H1 (cell line): ENCODE measurements at regions not wholly inside any gene's neighbourhood (a gene's known extent, or its start where the extent isn't known, plus 50 kb on each side); places are given as distances from the start of the nearest gene placed in this dataset.

Experiments used
- CTCF ChIA-PET: fragments of 300-600 bp; sonication (Branson Sonifier 250); formaldehyde crosslinking; loops from one replicate; lab custom pipeline; 2021; ENCODE audit not compliant: partially characterized antibody; lab: Charles Lee
- POLR2A ChIA-PET: fragments of 300-600 bp; sonication (Branson Sonifier 250); formaldehyde crosslinking; loops from one replicate; lab custom pipeline; 2021; ENCODE audit warnings: inconsistent platforms; ENCODE audit not compliant: partially characterized antibody; lab: Charles Lee
- DNase-seq, 2 experiments: peaks; one replicate each; pipeline versions ENCODE4 v3.0.0 to v3.0.0-alpha.2; 2010 to 2022; ENCODE audit warnings: low spot score in 2 of 2, low read depth in 1 of 2, mixed read lengths in 1 of 2
- FAIRE-seq: peaks from 2 replicates; lab custom pipeline; 2011; peaks lifted over from hg19 to GRCh38; lab: Jason Lieb, UNC
- H2AFZ ChIP-seq: 2 replicates; pipeline ENCODE4 v1.8.1; 2012; ENCODE audit warnings: low read length, inconsistent platforms
- H2AK5ac ChIP-seq: 2 replicates; pipeline ENCODE4 v1.6.1; 2013; ENCODE audit warnings: low read depth, low read length
- H2BK120ac ChIP-seq: replicated peaks from 2 replicates; pipeline ENCODE3; 2013; ENCODE audit warnings: low read depth, low read length, inconsistent platforms
- H2BK12ac ChIP-seq: 2 replicates; pipeline ENCODE4 v1.6.1; 2013; ENCODE audit warnings: low read depth, low read length
- H2BK15ac ChIP-seq: 2 replicates; pipeline ENCODE4 v1.6.1; 2013; ENCODE audit warnings: low read length
- H2BK20ac ChIP-seq: 2 replicates; pipeline ENCODE4 v1.6.1; 2013; ENCODE audit warnings: low read length
- H2BK5ac ChIP-seq: 2 replicates; pipeline ENCODE4 v1.6.1; 2013; ENCODE audit warnings: low read depth, low read length
- H3K14ac ChIP-seq: 2 replicates; pipeline ENCODE4 v1.6.1; 2013; ENCODE audit warnings: inconsistent platforms; ENCODE audit not compliant: insufficient read length
- H3K18ac ChIP-seq: 2 replicates; pipeline ENCODE4 v1.6.1; 2013; ENCODE audit warnings: low read length; ENCODE audit errors: extremely low read depth
- H3K23ac ChIP-seq: 2 replicates; pipeline ENCODE4 v1.6.1; 2013; ENCODE audit warnings: inconsistent platforms; ENCODE audit not compliant: insufficient read length
- H3K23me2 ChIP-seq: 2 replicates; pipeline ENCODE4 v1.6.1; 2013; ENCODE audit warnings: low read depth, low read length
- H3K27ac ChIP-seq: 2 replicates; pipeline ENCODE4 v1.6.1; 2011; ENCODE audit warnings: low read depth, low read length, inconsistent platforms
- H3K27me3 ChIP-seq, 4 experiments: replicated peaks in 1 of 4; 1 replicate in 1 of 4; 2 replicates in 3 of 4; pipeline versions ENCODE4 v1.6.1 to v1.8.1; 2011 to 2013; ENCODE audit warnings: low read length in 3 of 4, mild to moderate bottlenecking in 3 of 4, inconsistent platforms in 2 of 4, mixed read lengths in 2 of 4, moderate library complexity in 1 of 4; ENCODE audit not compliant: control insufficient read depth in 3 of 4, insufficient read depth in 3 of 4; ENCODE audit errors: extremely low read depth in 1 of 4
- H3K36me3 ChIP-seq, 4 experiments: 2 replicates each; pipeline versions ENCODE4 v1.6.1 to v1.8.1; 2011 to 2013; ENCODE audit warnings: mild to moderate bottlenecking in 4 of 4, low read length in 3 of 4, moderate library complexity in 2 of 4, control low read depth in 1 of 4, inconsistent platforms in 1 of 4; ENCODE audit not compliant: insufficient read depth in 4 of 4, control insufficient read depth in 2 of 4
- H3K4ac ChIP-seq: replicated peaks from 2 replicates; pipeline ENCODE3; 2013; ENCODE audit warnings: low read length, low read depth, mixed read lengths, inconsistent platforms; ENCODE audit not compliant: insufficient read length
- H3K4me1 ChIP-seq, 4 experiments: replicated peaks in 1 of 4; 1 replicate in 1 of 4; 2 replicates in 3 of 4; pipeline versions ENCODE4 v1.6.1 to v1.8.1; 2011 to 2013; ENCODE audit warnings: low read length in 3 of 4, inconsistent platforms in 2 of 4, mixed read lengths in 1 of 4; ENCODE audit not compliant: insufficient read depth in 4 of 4, control insufficient read depth in 3 of 4
- H3K4me2 ChIP-seq, 2 experiments: 2 replicates each; pipeline versions ENCODE4 v1.6.1 to v1.8.1; 2011 to 2013; ENCODE audit warnings: low read depth in 2 of 2, low read length in 2 of 2, control low read depth in 1 of 2, inconsistent platforms in 1 of 2, mild to moderate bottlenecking in 1 of 2; ENCODE audit not compliant: insufficient read depth in 1 of 2
- H3K4me3 ChIP-seq, 4 experiments: fragments of 200-600, 300-600 bp in 1 of 4; sonication (generic), shearing (Covaris generic), sonication (Bioruptor Twin) in 1 of 4; 2 replicates each; pipeline versions ENCODE4 v1.5.1 to v1.8.1; 2011 to 2016; ENCODE audit warnings: low read length in 4 of 4, low read depth in 3 of 4, control low read depth in 2 of 4, inconsistent platforms in 2 of 4, mild to moderate bottlenecking in 2 of 4, mixed read lengths in 1 of 4, moderate library complexity in 1 of 4; ENCODE audit not compliant: insufficient read depth in 2 of 4; ENCODE audit errors: extremely low read depth in 1 of 4
- H3K56ac ChIP-seq: replicated peaks from 2 replicates; pipeline ENCODE3; 2013; ENCODE audit warnings: low read depth, mild to moderate bottlenecking, mixed read lengths, low read length, inconsistent platforms; ENCODE audit not compliant: insufficient read length
- H3K79me1 ChIP-seq: 2 replicates; pipeline ENCODE4 v1.6.1; 2013; ENCODE audit warnings: low read depth, low read length, control low read depth
- H3K79me2 ChIP-seq, 2 experiments: 2 replicates each; pipeline versions ENCODE4 v1.6.1 to v1.8.1; 2012 to 2013; ENCODE audit warnings: low read length in 2 of 2, mild to moderate bottlenecking in 2 of 2, inconsistent platforms in 1 of 2; ENCODE audit not compliant: insufficient read depth in 2 of 2, control insufficient read depth in 1 of 2
- H3K9ac ChIP-seq, 4 experiments: replicated peaks in 1 of 4; 1 replicate in 1 of 4; 2 replicates in 3 of 4; pipeline versions ENCODE4 v1.6.1 to v1.8.1; 2011 to 2013; ENCODE audit warnings: low read depth in 3 of 4, low read length in 3 of 4, control low read depth in 2 of 4, mild to moderate bottlenecking in 2 of 4, moderate library complexity in 2 of 4, inconsistent platforms in 1 of 4; ENCODE audit errors: extremely low read depth in 1 of 4
- H3K9me3 ChIP-seq, 2 experiments: 2 replicates each; pipeline versions ENCODE4 v1.6.1 to v1.8.1; 2012 to 2013; ENCODE audit warnings: mild to moderate bottlenecking in 2 of 2, moderate library complexity in 2 of 2, control low read depth in 1 of 2, inconsistent platforms in 1 of 2, low read depth in 1 of 2, low read length in 1 of 2, mixed read lengths in 1 of 2; ENCODE audit not compliant: insufficient read depth in 2 of 2
- H4K20me1 ChIP-seq, 2 experiments: replicated peaks in 1 of 2; 2 replicates each; pipeline versions ENCODE3 to v1.8.1; 2011 to 2013; ENCODE audit warnings: inconsistent platforms in 2 of 2, low read length in 2 of 2, mild to moderate bottlenecking in 1 of 2; ENCODE audit not compliant: insufficient read depth in 2 of 2, control insufficient read depth in 1 of 2
- H4K5ac ChIP-seq: 2 replicates; pipeline ENCODE4 v1.6.1; 2013; ENCODE audit warnings: low read length, low read depth, mixed read lengths, inconsistent platforms; ENCODE audit not compliant: insufficient read length
- H4K8ac ChIP-seq: 2 replicates; pipeline ENCODE4 v1.8.0; 2013; ENCODE audit warnings: mild to moderate bottlenecking, moderate library complexity, low read length, inconsistent platforms; ENCODE audit not compliant: insufficient read depth; ENCODE audit errors: extremely low read depth
- H4K91ac ChIP-seq: replicated peaks from 2 replicates; pipeline ENCODE3; 2013; ENCODE audit warnings: low read length, mixed read lengths, inconsistent platforms; ENCODE audit not compliant: insufficient read length
- EZH2 ChIP-seq: fragments of 200-600 bp; sonication (generic); IDR thresholded peaks from 2 replicates; pipeline ENCODE4 v1.7.1; 2012; ENCODE audit warnings: low read depth, mild to moderate bottlenecking, moderate library complexity, low read length, inconsistent platforms; ENCODE audit not compliant: severe bottlenecking
- RBBP5 ChIP-seq: IDR thresholded peaks from 2 replicates; pipeline ENCODE4 v1.7.1; 2012; ENCODE audit warnings: low read depth, mild to moderate bottlenecking, inconsistent platforms, low read length, moderate library complexity, borderline replicate concordance
- RFX5 ChIP-seq: IDR thresholded peaks from 2 replicates; pipeline ENCODE4 v1.6.1; 2011; ENCODE audit warnings: low read depth, low read length, improper control_type of control experiment, borderline replicate concordance
- TAF7 ChIP-seq: optimal IDR thresholded peaks from 2 replicates; pipeline ENCODE3; 2011; ENCODE audit warnings: low read depth, mild to moderate bottlenecking, inconsistent platforms, low read length, moderate library complexity, borderline replicate concordance
- WGBS, 2 experiments: shearing (Covaris generic) in 1 of 2; methylation state at CpG; one replicate each; pipeline versions ENCODE4 v1.1.6 to v1.1.7; 2013 to 2015; ENCODE audit warnings: low lambda C conversion rate in 2 of 2, mixed read lengths in 2 of 2, inconsistent platforms in 1 of 2, low coverage in 1 of 2, missing lambda C conversion rate in 1 of 2; ENCODE audit not compliant: insufficient replicate concordance in 2 of 2, insufficient coverage in 1 of 2, insufficient read length in 1 of 2; ENCODE audit errors: extremely low coverage in 1 of 2, missing lambda C conversion rate in 1 of 2; 5-methylcytosine and 5-hydroxymethylcytosine counted together
- TF ChIP-seq, protein P1 (sequence below): IDR thresholded peaks from 2 replicates; pipeline ENCODE4 v1.6.1; 2011; ENCODE audit warnings: low read depth, mild to moderate bottlenecking, low read length; ENCODE audit not compliant: insufficient read depth
- TF ChIP-seq, protein P2 (sequence below), 3 experiments: IDR thresholded peaks; 1 replicate in 2 of 3; 2 replicates in 1 of 3; pipeline versions ENCODE4 v1.5.1 to v1.6.1; 2011; ENCODE audit warnings: low read length in 3 of 3, mild to moderate bottlenecking in 3 of 3, inconsistent platforms in 2 of 3, low read depth in 1 of 3, moderate library complexity in 1 of 3; ENCODE audit not compliant: insufficient read depth in 1 of 3; ENCODE audit errors: control extremely low read depth in 1 of 3
- TF ChIP-seq, protein P3 (sequence below): IDR thresholded peaks from 2 replicates; pipeline ENCODE4 v1.6.1; 2011; ENCODE audit warnings: low read length, improper control_type of control experiment

DNA sequence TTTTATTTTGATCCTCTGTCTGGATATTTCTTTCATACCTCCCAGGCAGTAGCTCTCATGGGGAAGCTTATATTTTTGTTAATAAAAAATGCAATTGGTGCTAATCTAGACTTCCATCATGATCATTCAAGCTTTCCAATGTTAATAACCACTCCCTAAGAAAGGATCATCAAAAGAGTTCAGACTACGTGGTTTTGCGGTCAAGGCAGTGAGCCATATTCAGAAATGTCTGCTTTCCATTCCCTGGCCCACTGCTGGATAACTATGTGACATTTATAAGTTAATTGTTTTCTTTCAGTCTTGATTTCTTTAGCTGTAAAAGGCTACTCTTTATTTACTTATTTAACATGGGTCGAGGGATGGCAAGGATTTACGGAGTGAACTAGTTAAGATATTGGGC lies 414.6 kb downstream of the LMO4 start:
- Histone ChIP-seq H3K9me3 (no peaks in the 10 kb centered on the region), H3K79me1 (no peaks in the 10 kb centered on the region), H2BK20ac (no peak overlapping the region), H2AFZ (no peak overlapping the region), H3K4ac (no peak overlapping the region), H3K36me3 (no peaks in the 10 kb centered on the region), H3K56ac (no peak overlapping the region), H2BK120ac (no peak overlapping the region), H4K20me1 (no peaks in the 10 kb centered on the region), H3K4me2 (no peak overlapping the region), H3K14ac (no peak overlapping the region), H3K23ac (no peak overlapping the region), H3K23me2 (no peaks in the 10 kb centered on the region), H2AK5ac (no peak overlapping the region), H2BK12ac (no peak overlapping the region), H4K5ac (no peak overlapping the region), H3K79me2 (no peaks in the 10 kb centered on the region), H3K4me3 (no peak overlapping the region), H3K18ac (no peak overlapping the region), H3K9ac (no peak overlapping the region), H2BK5ac (no peak overlapping the region), H4K91ac (no peak overlapping the region), H2BK15ac (no peak overlapping the region), H3K4me1 (no peaks in the 10 kb centered on the region; a peak in 2 of 7 replicates), H4K8ac (no peak overlapping the region), H3K27me3 (no peaks in the 10 kb centered on the region), H3K27ac (no peak overlapping the region)
- no peak for DNase-seq
- 96% methylated on average over 4 of the region's 4 CpGs; no CpG with 5 or more reads in 1 of the 2 experiments for WGBS, 2 experiments
- POLR2A ChIA-PET, result no interaction called here
- CTCF ChIA-PET, result interaction anchor here (0.6 to 1.5 kb wide), 3 partner anchors 20 to 306 kb away, joined by 3 to 4 read pairs (median 3); no protein-coding TSS in a partner anchor
- FAIRE-seq, result no peak
- TF ChIP-seq TAF7 (no peak), RFX5 (no peak), RBBP5 (no peak), EZH2 (no peak)
- TF ChIP-seq, protein P1, sequence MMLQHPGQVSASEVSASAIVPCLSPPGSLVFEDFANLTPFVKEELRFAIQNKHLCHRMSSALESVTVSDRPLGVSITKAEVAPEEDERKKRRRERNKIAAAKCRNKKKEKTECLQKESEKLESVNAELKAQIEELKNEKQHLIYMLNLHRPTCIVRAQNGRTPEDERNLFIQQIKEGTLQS, result no peak
- TF ChIP-seq, protein P2, sequence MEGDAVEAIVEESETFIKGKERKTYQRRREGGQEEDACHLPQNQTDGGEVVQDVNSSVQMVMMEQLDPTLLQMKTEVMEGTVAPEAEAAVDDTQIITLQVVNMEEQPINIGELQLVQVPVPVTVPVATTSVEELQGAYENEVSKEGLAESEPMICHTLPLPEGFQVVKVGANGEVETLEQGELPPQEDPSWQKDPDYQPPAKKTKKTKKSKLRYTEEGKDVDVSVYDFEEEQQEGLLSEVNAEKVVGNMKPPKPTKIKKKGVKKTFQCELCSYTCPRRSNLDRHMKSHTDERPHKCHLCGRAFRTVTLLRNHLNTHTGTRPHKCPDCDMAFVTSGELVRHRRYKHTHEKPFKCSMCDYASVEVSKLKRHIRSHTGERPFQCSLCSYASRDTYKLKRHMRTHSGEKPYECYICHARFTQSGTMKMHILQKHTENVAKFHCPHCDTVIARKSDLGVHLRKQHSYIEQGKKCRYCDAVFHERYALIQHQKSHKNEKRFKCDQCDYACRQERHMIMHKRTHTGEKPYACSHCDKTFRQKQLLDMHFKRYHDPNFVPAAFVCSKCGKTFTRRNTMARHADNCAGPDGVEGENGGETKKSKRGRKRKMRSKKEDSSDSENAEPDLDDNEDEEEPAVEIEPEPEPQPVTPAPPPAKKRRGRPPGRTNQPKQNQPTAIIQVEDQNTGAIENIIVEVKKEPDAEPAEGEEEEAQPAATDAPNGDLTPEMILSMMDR (IDR thresholded peaks at IDR 0.05; ENCODE audit: control extremely low read depth in 1 of 3, insufficient read depth in 1 of 3, low read depth in 1 of 3, low read length in 3 of 3), result no peak
- TF ChIP-seq, protein P3, sequence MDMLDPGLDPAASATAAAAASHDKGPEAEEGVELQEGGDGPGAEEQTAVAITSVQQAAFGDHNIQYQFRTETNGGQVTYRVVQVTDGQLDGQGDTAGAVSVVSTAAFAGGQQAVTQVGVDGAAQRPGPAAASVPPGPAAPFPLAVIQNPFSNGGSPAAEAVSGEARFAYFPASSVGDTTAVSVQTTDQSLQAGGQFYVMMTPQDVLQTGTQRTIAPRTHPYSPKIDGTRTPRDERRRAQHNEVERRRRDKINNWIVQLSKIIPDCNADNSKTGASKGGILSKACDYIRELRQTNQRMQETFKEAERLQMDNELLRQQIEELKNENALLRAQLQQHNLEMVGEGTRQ, result no peak
